A673 (cell line): ENCODE measurements at regions not wholly inside any gene's neighbourhood (a gene's known extent, or its start where the extent isn't known, plus 50 kb on each side); places are given as distances from the start of the nearest gene placed in this dataset.
"Not testable (repeated sequence)": the region's sequence is repeated elsewhere in the genome, so short reads cannot be mapped to it uniquely, and the experiment has no call there.

ENCODE experiments used
- BruUV-seq: library from RNA; stranded (reverse); fragments of 400-500 nt; replicated peaks from 2 replicates; lab custom pipeline; 2021; lab: Mats Ljungman, UMichigan
- CTCF ChIA-PET: fragments of 300-600 bp; sonication (Branson Sonifier 250); formaldehyde crosslinking; loops from one replicate; lab custom pipeline; 2022; ENCODE audit warnings: antibody characterized with exemption; lab: Charles Lee
- POLR2A ChIA-PET: fragments of 300-600 bp; sonication (Branson Sonifier 250); formaldehyde crosslinking; loops from one replicate; lab custom pipeline; 2022; ENCODE audit warnings: antibody characterized with exemption; ENCODE audit not compliant: low non-redundant PET; lab: Charles Lee
- DNase-seq: peaks from one replicate; pipeline ENCODE4 v3.0.0-alpha.2; 2015; ENCODE audit warnings: low spot score
- H3K27ac ChIP-seq: fragments of 200-600 bp; sonication (generic); 2 replicates; pipeline ENCODE4 v1.5.1; 2016; ENCODE audit warnings: mixed run types, low read depth, mild to moderate bottlenecking, mixed read lengths, antibody characterized with exemption, low read length; ENCODE audit not compliant: poor library complexity, severe bottlenecking
- H3K27me3 ChIP-seq: fragments of 200-600 bp; sonication (generic); replicated peaks from 2 replicates; pipeline ENCODE4 v1.6.1; 2017; ENCODE audit warnings: mixed run types, low read depth, mild to moderate bottlenecking, mixed read lengths, antibody characterized with exemption, low read length; ENCODE audit not compliant: insufficient read depth, poor library complexity
- H3K36me3 ChIP-seq: fragments of 200-600 bp; sonication (generic); 2 replicates; pipeline ENCODE4 v1.6.1; 2016; ENCODE audit warnings: mixed run types, mild to moderate bottlenecking, mixed read lengths, antibody characterized with exemption, low read length; ENCODE audit not compliant: insufficient read depth, poor library complexity, severe bottlenecking
- H3K4me1 ChIP-seq: fragments of 200-600 bp; sonication (generic); 2 replicates; pipeline ENCODE4 v1.6.1; 2017; ENCODE audit warnings: mixed run types, mild to moderate bottlenecking, mixed read lengths, antibody characterized with exemption, low read length; ENCODE audit not compliant: insufficient read depth, poor library complexity, severe bottlenecking
- H3K4me3 ChIP-seq: fragments of 200-600 bp; sonication (generic); 2 replicates; pipeline ENCODE4 v1.5.1; 2016; ENCODE audit warnings: low read depth, mixed run types, mild to moderate bottlenecking, mixed read lengths, low read length; ENCODE audit not compliant: poor library complexity, severe bottlenecking
- H3K9me3 ChIP-seq: fragments of 200-600 bp; sonication (generic); 2 replicates; pipeline ENCODE4 v1.6.1; 2016; ENCODE audit warnings: mixed run types, low read depth, mild to moderate bottlenecking, mixed read lengths, antibody characterized with exemption, low read length; ENCODE audit not compliant: poor library complexity, severe bottlenecking
- intact Hi-C: fragments of 100-400 bp; cut with micrococcal nuclease; formaldehyde crosslinking; loops from one replicate; pipeline ENCODE4 v1.10.0; 2022; ENCODE audit not compliant: unreplicated experiment
- TF ChIP-seq, protein P1 (sequence below): fragments of 300-800, 200-600 bp; sonication (generic); conservative IDR thresholded peaks from 2 replicates; pipeline ENCODE4 v1.5.1; 2017; ENCODE audit warnings: low read depth, mild to moderate bottlenecking, antibody characterized with exemption, low read length, moderate library complexity, mixed read lengths

DNA sequence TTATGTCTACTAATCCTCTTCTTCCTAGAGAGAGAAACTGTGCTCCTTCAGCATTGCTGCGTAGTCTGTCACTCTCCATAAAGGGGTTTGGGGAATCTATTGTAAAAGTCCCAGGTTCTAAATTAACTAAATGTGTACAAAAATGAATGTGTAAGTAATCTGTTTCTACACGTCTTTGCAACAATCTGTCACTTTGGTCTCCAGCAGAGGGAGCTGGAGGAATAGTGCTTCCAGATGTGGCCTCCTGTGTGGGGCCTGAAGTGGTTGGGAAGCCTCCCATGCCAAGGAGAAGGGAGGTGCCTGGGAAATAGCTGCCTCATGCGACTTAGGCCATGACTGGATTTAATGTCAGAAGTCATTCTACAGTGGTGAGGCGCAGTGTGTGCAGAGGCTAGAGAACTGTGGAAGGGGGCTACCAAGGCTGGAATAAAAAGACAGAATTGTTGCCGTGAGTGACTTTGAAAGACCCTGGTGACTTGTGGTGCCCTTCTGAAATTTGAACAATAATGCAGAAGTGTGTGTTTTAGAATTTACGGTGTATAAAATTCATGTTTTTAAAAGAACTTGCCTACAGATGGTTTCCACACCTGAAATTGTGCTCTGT lies 54.5 kb upstream of the UXS1 start:
- H3K36me3 ChIP-seq, H3K27me3 ChIP-seq, H3K27ac ChIP-seq, CTCF ChIA-PET, BruUV-seq, DNase-seq, H3K4me1 ChIP-seq, H3K9me3 ChIP-seq, H3K4me3 ChIP-seq, POLR2A ChIA-PET: not testable (repeated sequence)
- intact Hi-C loops, result loop anchor here (10.0 kb wide), 1 partner anchor 144 kb away; no protein-coding TSS in a partner anchor
- TF ChIP-seq, protein P1, sequence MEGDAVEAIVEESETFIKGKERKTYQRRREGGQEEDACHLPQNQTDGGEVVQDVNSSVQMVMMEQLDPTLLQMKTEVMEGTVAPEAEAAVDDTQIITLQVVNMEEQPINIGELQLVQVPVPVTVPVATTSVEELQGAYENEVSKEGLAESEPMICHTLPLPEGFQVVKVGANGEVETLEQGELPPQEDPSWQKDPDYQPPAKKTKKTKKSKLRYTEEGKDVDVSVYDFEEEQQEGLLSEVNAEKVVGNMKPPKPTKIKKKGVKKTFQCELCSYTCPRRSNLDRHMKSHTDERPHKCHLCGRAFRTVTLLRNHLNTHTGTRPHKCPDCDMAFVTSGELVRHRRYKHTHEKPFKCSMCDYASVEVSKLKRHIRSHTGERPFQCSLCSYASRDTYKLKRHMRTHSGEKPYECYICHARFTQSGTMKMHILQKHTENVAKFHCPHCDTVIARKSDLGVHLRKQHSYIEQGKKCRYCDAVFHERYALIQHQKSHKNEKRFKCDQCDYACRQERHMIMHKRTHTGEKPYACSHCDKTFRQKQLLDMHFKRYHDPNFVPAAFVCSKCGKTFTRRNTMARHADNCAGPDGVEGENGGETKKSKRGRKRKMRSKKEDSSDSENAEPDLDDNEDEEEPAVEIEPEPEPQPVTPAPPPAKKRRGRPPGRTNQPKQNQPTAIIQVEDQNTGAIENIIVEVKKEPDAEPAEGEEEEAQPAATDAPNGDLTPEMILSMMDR, result peak; percentile 33; the same call in 1 of the 2 replicates
